Activated naive CD4-positive, alpha-beta T cell treated with anti-CD3 and anti-CD28 coated beads for 36 hours (primary cell): ENCODE measurements at regions not wholly inside any gene's neighbourhood (a gene's known extent, or its start where the extent isn't known, plus 50 kb on each side); places are given as distances from the start of the nearest gene placed in this dataset.

ENCODE experiments used
- CTCF ChIA-PET: fragments of 350-600 bp; sonication (Branson Sonifier 250); formaldehyde crosslinking; loops from one replicate; lab custom pipeline; 2021; ENCODE audit warnings: antibody characterized with exemption; lab: Charles Lee
- DNase-seq: peaks from one replicate; pipeline ENCODE4 v3.0.0-alpha.2; 2020
- H3K27ac Mint-ChIP-seq: one replicate; pipeline ENCODE4 v1.8.0; 2021; ENCODE audit warnings: mild to moderate bottlenecking, mixed read lengths
- H3K27me3 Mint-ChIP-seq: one replicate; pipeline ENCODE4 v1.8.0; 2021; ENCODE audit warnings: low read depth, mixed read lengths
- H3K36me3 Mint-ChIP-seq: one replicate; pipeline ENCODE4 v1.8.0; 2021; ENCODE audit warnings: low read depth, mixed read lengths
- H3K4me1 Mint-ChIP-seq: one replicate; pipeline ENCODE4 v1.8.0; 2021; ENCODE audit warnings: low read depth, mixed read lengths
- H3K4me3 Mint-ChIP-seq: one replicate; pipeline ENCODE4 v1.8.0; 2021; ENCODE audit warnings: mild to moderate bottlenecking, moderate library complexity, mixed read lengths
- H3K9me3 Mint-ChIP-seq: one replicate; pipeline ENCODE4 v1.8.0; 2021; ENCODE audit warnings: mixed read lengths
- intact Hi-C: fragments of 100-400 bp; cut with micrococcal nuclease; formaldehyde crosslinking; loops from one replicate; pipeline ENCODE4 v1.15.1; 2023

- peaks cover 4% of the 10 kb centered on the region for H3K27me3 Mint-ChIP-seq
- no peak overlapping the region for H3K4me3 Mint-ChIP-seq
- no peak overlapping the region for H3K27ac Mint-ChIP-seq
- intact Hi-C loops = no loop called here
- no peaks in the 10 kb centered on the region for H3K4me1 Mint-ChIP-seq
- no peaks in the 10 kb centered on the region for H3K9me3 Mint-ChIP-seq
- DNase-seq = no peak
- CTCF ChIA-PET = no interaction called here
- H3K36me3 Mint-ChIP-seq = no peaks in the 10 kb centered on the region
Measured at GRCh38 chr6:150702675-150703074, 103.0 kb downstream of the PLEKHG1 start.

GRCh38 chr6:150704447-150705192 lies 104.9 kb downstream of the PLEKHG1 start:
- Mint-ChIP-seq H3K27ac (no peak overlapping the region), H3K27me3 (peaks cover 6% of the 10 kb centered on the region), H3K4me3 (no peak overlapping the region), H3K9me3 (no peaks in the 10 kb centered on the region), H3K4me1 (no peaks in the 10 kb centered on the region), H3K36me3 (no peaks in the 10 kb centered on the region)
- CTCF ChIA-PET = no interaction called here
- intact Hi-C loops = no loop called here
- no peak for DNase-seq

DNA sequence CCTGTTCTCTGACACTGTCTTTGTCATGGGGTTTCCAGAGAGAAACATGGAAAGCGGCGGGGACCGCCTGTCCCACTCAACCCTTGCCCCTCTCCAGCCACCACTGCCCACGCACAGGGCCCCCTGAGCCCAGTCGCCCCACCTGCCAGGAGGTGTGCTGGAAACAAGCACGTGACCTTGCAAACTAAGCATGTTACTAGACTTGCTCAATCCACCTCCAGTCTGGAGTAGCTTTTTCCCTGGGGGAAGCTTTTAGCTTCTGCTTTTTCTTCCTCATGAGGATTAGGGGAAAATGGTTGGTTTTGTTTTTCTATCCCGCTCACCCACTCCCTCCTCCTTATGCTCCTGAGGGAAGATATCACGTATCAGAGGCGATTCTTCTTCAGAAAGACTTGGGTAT lies 105.7 kb downstream of the PLEKHG1 start:
- H3K4me3 Mint-ChIP-seq = no peak overlapping the region
- H3K27ac Mint-ChIP-seq = no peak overlapping the region
- H3K9me3 Mint-ChIP-seq = no peaks in the 10 kb centered on the region
- H3K4me1 Mint-ChIP-seq = no peaks in the 10 kb centered on the region
- H3K27me3 Mint-ChIP-seq = peaks cover 2% of the 10 kb centered on the region
- intact Hi-C loops = no loop called here
- no peaks in the 10 kb centered on the region for H3K36me3 Mint-ChIP-seq
- CTCF ChIA-PET = no interaction called here
- DNase-seq = no peak

GRCh38 chr6:150710236-150710635 lies 110.6 kb downstream of the PLEKHG1 start:
- H3K27me3 Mint-ChIP-seq = peaks cover 4% of the 10 kb centered on the region

DNA sequence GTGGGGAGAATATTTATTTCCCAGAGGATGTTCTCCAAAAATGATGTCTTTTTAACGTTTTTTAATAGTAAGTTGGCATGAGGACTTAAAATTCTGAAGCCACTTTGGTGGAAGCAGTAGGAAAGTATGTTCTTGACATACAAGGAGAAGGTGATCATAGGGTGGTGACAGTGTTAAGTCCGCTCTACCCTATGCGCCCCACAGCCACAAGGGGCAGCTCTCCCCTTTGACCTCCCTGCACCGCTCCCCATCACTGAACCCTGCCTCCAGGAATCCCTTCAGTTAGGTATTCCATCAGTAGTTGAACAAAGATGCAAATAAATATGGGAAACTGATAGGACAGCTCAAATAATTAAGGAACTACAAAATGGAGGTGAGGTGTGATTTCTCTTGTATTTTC lies 111.4 kb downstream of the PLEKHG1 start:
- CTCF ChIA-PET = no interaction called here
- Mint-ChIP-seq H3K4me3 (no peak overlapping the region), H3K36me3 (no peaks in the 10 kb centered on the region), H3K27me3 (peaks cover 4% of the 10 kb centered on the region), H3K27ac (no peak overlapping the region), H3K9me3 (no peaks in the 10 kb centered on the region), H3K4me1 (no peaks in the 10 kb centered on the region)
- no peak for DNase-seq
- intact Hi-C loops = no loop called here

More at GRCh38 chr6:150710236-150710635, 110.6 kb downstream of the PLEKHG1 start:
- intact Hi-C loops = no loop called here
- Mint-ChIP-seq H3K9me3 (no peaks in the 10 kb centered on the region), H3K4me1 (no peaks in the 10 kb centered on the region), H3K27ac (no peak overlapping the region), H3K4me3 (no peak overlapping the region), H3K36me3 (no peaks in the 10 kb centered on the region)
- CTCF ChIA-PET = no interaction called here
- DNase-seq = no peak

- CTCF ChIA-PET = no interaction called here
- no peaks in the 10 kb centered on the region for H3K36me3 Mint-ChIP-seq
- no peak overlapping the region for H3K27ac Mint-ChIP-seq
- intact Hi-C loops = no loop called here
- H3K27me3 Mint-ChIP-seq = peaks cover 4% of the 10 kb centered on the region
- no peaks in the 10 kb centered on the region for H3K9me3 Mint-ChIP-seq
- DNase-seq = no peak
- no peaks in the 10 kb centered on the region for H3K4me1 Mint-ChIP-seq
- H3K4me3 Mint-ChIP-seq = no peak overlapping the region
Measured at GRCh38 chr6:150711584-150712504, 112.2 kb downstream of the PLEKHG1 start.

- no peak overlapping the region for H3K27ac Mint-ChIP-seq
- intact Hi-C loops = no loop called here
Measured at GRCh38 chr6:150712505-150713252, 113.0 kb downstream of the PLEKHG1 start.

DNA sequence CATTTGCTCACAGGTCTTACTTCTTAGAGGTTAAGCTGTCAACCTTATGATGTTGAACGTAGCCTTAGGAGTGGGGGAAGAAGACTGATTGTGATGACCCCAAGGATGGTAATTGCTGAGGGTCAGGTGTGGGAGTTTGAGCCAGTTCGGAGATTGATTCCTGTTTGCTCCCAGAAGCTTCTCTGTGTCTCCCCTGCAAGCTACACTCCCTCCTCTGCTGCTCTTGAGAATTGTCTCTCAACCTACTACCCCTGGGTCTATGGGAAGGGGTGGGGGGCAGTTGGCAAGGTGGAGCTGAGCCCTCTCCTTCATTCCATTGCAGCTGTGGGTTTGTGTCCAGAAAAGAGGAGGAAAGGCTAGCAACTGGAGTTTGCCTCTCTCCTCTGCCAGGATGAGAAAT lies 113.8 kb downstream of the PLEKHG1 start:
- no peak overlapping the region for H3K4me3 Mint-ChIP-seq
- H3K4me1 Mint-ChIP-seq = no peaks in the 10 kb centered on the region
- CTCF ChIA-PET = interaction anchor here (0.5 kb wide), 1 partner anchor 11 kb away, joined by 4 read pairs; no protein-coding TSS in a partner anchor
- no peak for DNase-seq
- no peak overlapping the region for H3K27ac Mint-ChIP-seq
- H3K9me3 Mint-ChIP-seq = no peaks in the 10 kb centered on the region
- intact Hi-C loops = no loop called here
- H3K36me3 Mint-ChIP-seq = no peaks in the 10 kb centered on the region
- peaks cover 4% of the 10 kb centered on the region for H3K27me3 Mint-ChIP-seq

More at GRCh38 chr6:150712505-150713252, 113.0 kb downstream of the PLEKHG1 start:
- DNase-seq = no peak
- H3K4me3 Mint-ChIP-seq = no peak overlapping the region
- H3K36me3 Mint-ChIP-seq = no peaks in the 10 kb centered on the region
- peaks cover 4% of the 10 kb centered on the region for H3K27me3 Mint-ChIP-seq
- no peaks in the 10 kb centered on the region for H3K4me1 Mint-ChIP-seq
- CTCF ChIA-PET = no interaction called here
- H3K9me3 Mint-ChIP-seq = no peaks in the 10 kb centered on the region

DNA sequence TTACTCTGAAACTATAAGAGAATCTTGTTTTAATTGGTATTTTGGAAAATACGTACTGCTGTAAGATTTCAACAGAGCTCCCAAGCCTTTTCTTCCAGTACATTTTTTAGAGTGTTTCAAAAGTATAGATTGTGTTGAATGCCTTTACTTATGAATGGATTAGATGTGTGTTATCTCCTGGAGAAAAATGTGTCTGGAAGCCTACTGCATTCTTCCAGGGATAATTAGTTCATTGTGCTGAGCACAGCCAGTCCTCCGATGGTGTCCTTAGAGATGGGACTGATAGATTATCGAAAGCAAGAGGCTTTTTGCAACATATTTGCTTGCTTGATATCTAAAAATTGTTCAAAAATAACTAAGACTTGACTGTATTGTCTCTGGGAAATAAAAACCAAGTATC lies 114.2 kb downstream of the PLEKHG1 start:
- H3K36me3 Mint-ChIP-seq = no peaks in the 10 kb centered on the region
- peaks cover 4% of the 10 kb centered on the region for H3K27me3 Mint-ChIP-seq
- H3K27ac Mint-ChIP-seq = no peak overlapping the region
- no peaks in the 10 kb centered on the region for H3K9me3 Mint-ChIP-seq
- CTCF ChIA-PET = interaction anchor here (0.5 kb wide), 1 partner anchor 11 kb away, joined by 4 read pairs; no protein-coding TSS in a partner anchor
- no peaks in the 10 kb centered on the region for H3K4me1 Mint-ChIP-seq
- no peak overlapping the region for H3K4me3 Mint-ChIP-seq
- no peak for DNase-seq
- intact Hi-C loops = no loop called here

GRCh38 chr6:150715133-150715532 lies 115.4 kb downstream of the PLEKHG1 start:
- H3K4me1 Mint-ChIP-seq = no peaks in the 10 kb centered on the region
- no peaks in the 10 kb centered on the region for H3K9me3 Mint-ChIP-seq
- no peak for DNase-seq
- CTCF ChIA-PET = no interaction called here
- no peak overlapping the region for H3K4me3 Mint-ChIP-seq
- H3K27ac Mint-ChIP-seq = no peak overlapping the region
- intact Hi-C loops = no loop called here
- peaks cover 5% of the 10 kb centered on the region for H3K27me3 Mint-ChIP-seq
- no peaks in the 10 kb centered on the region for H3K36me3 Mint-ChIP-seq

GRCh38 chr6:150717419-150717818 lies 117.7 kb downstream of the PLEKHG1 start:
- CTCF ChIA-PET = no interaction called here
- H3K27ac Mint-ChIP-seq = no peak overlapping the region
- intact Hi-C loops = no loop called here
- H3K4me1 Mint-ChIP-seq = peaks cover 11% of the 10 kb centered on the region
- no peaks in the 10 kb centered on the region for H3K9me3 Mint-ChIP-seq
- H3K36me3 Mint-ChIP-seq = no peaks in the 10 kb centered on the region
- no peak for DNase-seq
- H3K4me3 Mint-ChIP-seq = no peak overlapping the region
- peaks cover 15% of the 10 kb centered on the region for H3K27me3 Mint-ChIP-seq

DNA sequence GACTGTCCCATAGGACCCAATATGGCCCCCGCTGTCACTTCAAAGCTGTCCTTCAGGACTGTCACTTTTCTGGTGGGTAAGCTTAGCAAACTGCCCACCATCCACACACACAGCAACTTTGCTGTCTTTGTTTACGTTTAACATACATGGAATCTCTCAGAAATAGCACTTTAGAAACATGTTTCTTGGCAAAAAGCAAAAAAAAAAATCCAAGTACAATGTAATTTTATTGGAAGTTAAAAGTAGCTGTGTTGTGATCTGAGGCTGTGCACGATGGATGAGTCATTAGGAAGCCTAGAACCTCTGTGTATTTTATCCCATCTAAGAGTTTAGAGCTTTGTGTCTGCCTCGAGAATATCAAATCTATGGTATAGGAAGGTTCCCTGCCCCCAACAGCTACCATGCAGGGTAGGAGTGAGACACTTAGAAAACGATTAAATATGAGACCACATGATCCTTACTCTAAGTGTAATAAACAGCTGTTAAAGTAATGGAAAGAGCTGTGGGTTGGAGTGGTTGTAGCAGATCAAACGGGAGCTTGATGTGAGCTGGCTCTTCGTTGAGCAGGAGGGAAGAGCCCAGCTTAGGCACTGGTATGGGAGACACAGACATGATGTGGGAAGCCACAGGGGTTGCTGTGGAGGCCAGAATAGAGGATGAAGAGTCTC lies 119.5 kb downstream of the PLEKHG1 start:
- CTCF ChIA-PET = interaction anchor here (0.6 kb wide), 3 partner anchors 66 to 334 kb away, joined by 3 to 5 read pairs (median 3); no protein-coding TSS in a partner anchor
- DNase-seq = no peak
- peaks cover 11% of the 10 kb centered on the region for H3K4me1 Mint-ChIP-seq
- intact Hi-C loops = no loop called here
- peaks cover 24% of the 10 kb centered on the region for H3K27me3 Mint-ChIP-seq
- no peak overlapping the region for H3K4me3 Mint-ChIP-seq
- no peak overlapping the region for H3K27ac Mint-ChIP-seq
- H3K36me3 Mint-ChIP-seq = no peaks in the 10 kb centered on the region
- H3K9me3 Mint-ChIP-seq = no peaks in the 10 kb centered on the region
